Upper lobe of left lung (tissue), 6 donors: ENCODE measurements at regions not wholly inside any gene's neighbourhood (a gene's known extent, or its start where the extent isn't known, plus 50 kb on each side); places are given as distances from the start of the nearest gene placed in this dataset.

ENCODE experiments used
- ATAC-seq, 2 donors: fragments of 200-7000 bp; cut with Tn5 transposase; one replicate each; pipeline ENCODE4 v1.9.1; 2022; ENCODE audit warnings: mild to moderate bottlenecking in 2 of 2, moderate library complexity in 2 of 2; ENCODE audit not compliant: low FRiP score in 2 of 2
- DNase-seq, 2 donors: peaks; one replicate each; pipeline ENCODE4 v3.0.0-alpha.2; 2019 to 2020
- H3K27ac ChIP-seq, 4 donors: fragments of 200-600 bp; sonication (generic); one replicate each; pipeline ENCODE4 v1.5.1; 2016 to 2019
- H3K27me3 ChIP-seq, 4 donors: fragments of 200-600 bp; sonication (generic); one replicate each; pipeline ENCODE4 v1.5.1; 2017 to 2019
- H3K36me3 ChIP-seq, 4 donors: fragments of 200-600 bp; sonication (generic); one replicate each; pipeline ENCODE4 v1.5.1; 2016 to 2019
- H3K4me1 ChIP-seq, 4 donors: fragments of 200-600 bp; sonication (generic); one replicate each; pipeline ENCODE4 v1.5.1; 2018 to 2019
- H3K4me3 ChIP-seq, 4 donors: fragments of 200-600 bp; sonication (generic); one replicate each; pipeline ENCODE4 v1.5.1; 2017 to 2019; ENCODE audit warnings: mild to moderate bottlenecking in 2 of 4, moderate library complexity in 1 of 4
- H3K9me3 ChIP-seq, 4 donors: fragments of 200-600 bp; sonication (generic); one replicate each; pipeline ENCODE4 v1.5.1; 2018 to 2019
- EP300 ChIP-seq, 4 donors: sonication (generic); formaldehyde crosslinking; IDR thresholded peaks; one replicate each; pipeline ENCODE4 v1.5.1; 2017; ENCODE audit warnings: antibody characterized with exemption in 4 of 4, control low read depth in 2 of 4
- POLR2A ChIP-seq, 4 donors: fragments of 450-650 bp; IDR thresholded peaks; one replicate each; pipeline ENCODE4 v1.5.1; 2016 to 2017; ENCODE audit warnings: antibody characterized with exemption in 4 of 4, mild to moderate bottlenecking in 2 of 4
- POLR2AphosphoS5 ChIP-seq, 2 donors: sonication (generic); formaldehyde crosslinking; IDR thresholded peaks; one replicate each; pipeline ENCODE4 v1.5.1; 2017; ENCODE audit warnings: antibody characterized with exemption in 2 of 2
- WGBS, 2 donors: methylation state at CpG; one replicate each; pipeline ENCODE4 v1.1.5; 2017 to 2018; 5-methylcytosine and 5-hydroxymethylcytosine counted together
- TF ChIP-seq, protein P1 (sequence below), 6 experiments: fragments of 450-650 bp in 4 of 6; fragments of 200-600 bp in 2 of 6; sonication (generic) in 2 of 6; IDR thresholded peaks; one replicate each; pipeline ENCODE4 v1.5.1; 2016 to 2019; ENCODE audit warnings: antibody characterized with exemption in 6 of 6
- donor health status: DM: no; HTN: no; CAD: no; lungs with moderate emphysema.
- donor health status: DM: no; HTN: yes; CAD: no; lungs with severe emphysema.

GRCh38 chr10:33434933-33435332 is 100.5 kb upstream of the NRP1 start:
- no peak overlapping the region for H3K27ac ChIP-seq
- no peaks in the 10 kb centered on the region for H3K9me3 ChIP-seq
- ATAC-seq (peak in 1 of 2 donors; percentile 50), DNase-seq (no peak)
- no peak overlapping the region for H3K4me3 ChIP-seq
- WGBS, 2 donors, result 43 to 44% methylated on average over 4 of the region's 4 CpGs
- H3K4me1 ChIP-seq, result no peaks in the 10 kb centered on the region
- H3K36me3 ChIP-seq, result no peaks in the 10 kb centered on the region
- H3K27me3 ChIP-seq, result no peaks in the 10 kb centered on the region
- TF ChIP-seq EP300 (IDR thresholded peaks at IDR 0.05), result no peak
- TF ChIP-seq POLR2AphosphoS5 (IDR thresholded peaks at IDR 0.05), result no peak
- TF ChIP-seq, protein P1, sequence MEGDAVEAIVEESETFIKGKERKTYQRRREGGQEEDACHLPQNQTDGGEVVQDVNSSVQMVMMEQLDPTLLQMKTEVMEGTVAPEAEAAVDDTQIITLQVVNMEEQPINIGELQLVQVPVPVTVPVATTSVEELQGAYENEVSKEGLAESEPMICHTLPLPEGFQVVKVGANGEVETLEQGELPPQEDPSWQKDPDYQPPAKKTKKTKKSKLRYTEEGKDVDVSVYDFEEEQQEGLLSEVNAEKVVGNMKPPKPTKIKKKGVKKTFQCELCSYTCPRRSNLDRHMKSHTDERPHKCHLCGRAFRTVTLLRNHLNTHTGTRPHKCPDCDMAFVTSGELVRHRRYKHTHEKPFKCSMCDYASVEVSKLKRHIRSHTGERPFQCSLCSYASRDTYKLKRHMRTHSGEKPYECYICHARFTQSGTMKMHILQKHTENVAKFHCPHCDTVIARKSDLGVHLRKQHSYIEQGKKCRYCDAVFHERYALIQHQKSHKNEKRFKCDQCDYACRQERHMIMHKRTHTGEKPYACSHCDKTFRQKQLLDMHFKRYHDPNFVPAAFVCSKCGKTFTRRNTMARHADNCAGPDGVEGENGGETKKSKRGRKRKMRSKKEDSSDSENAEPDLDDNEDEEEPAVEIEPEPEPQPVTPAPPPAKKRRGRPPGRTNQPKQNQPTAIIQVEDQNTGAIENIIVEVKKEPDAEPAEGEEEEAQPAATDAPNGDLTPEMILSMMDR (IDR thresholded peaks at IDR 0.05), result no peak
- TF ChIP-seq POLR2A (IDR thresholded peaks at IDR 0.05), result no peak

DNA sequence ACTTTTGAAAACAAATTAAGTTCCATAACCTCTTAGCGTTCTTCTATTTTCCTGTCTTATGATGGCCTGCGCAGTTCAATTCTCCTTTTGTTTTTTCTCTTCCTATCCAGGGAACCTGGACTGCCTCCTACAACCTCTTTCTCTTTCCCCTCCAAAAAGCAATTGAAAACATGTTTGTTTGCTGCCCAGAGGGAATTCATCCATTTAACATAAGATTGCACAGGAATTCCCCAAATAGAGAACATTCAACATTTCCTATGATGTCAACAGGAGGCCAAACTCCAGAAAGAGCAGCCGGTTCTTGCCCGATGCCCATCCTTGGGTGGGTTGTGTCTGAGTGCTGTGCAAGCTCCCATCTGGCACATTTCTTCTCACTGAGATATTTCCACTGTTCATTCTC is 94.2 kb upstream of the NRP1 start:
- H3K27ac ChIP-seq, result no peak overlapping the region
- DNase-seq (no peak), ATAC-seq (no peak)
- H3K4me3 ChIP-seq, result no peak overlapping the region
- H3K4me1 ChIP-seq, result no peaks in the 10 kb centered on the region
- 89 to 91% methylated on average over 4 of the region's 4 CpGs for WGBS, 2 donors
- no peaks in the 10 kb centered on the region for H3K9me3 ChIP-seq
- H3K36me3 ChIP-seq, result no peaks in the 10 kb centered on the region
- no peaks in the 10 kb centered on the region for H3K27me3 ChIP-seq
- TF ChIP-seq, protein P1 (IDR thresholded peaks at IDR 0.05), result no peak
- TF ChIP-seq POLR2A (IDR thresholded peaks at IDR 0.05) (no peak), POLR2AphosphoS5 (IDR thresholded peaks at IDR 0.05) (no peak), EP300 (IDR thresholded peaks at IDR 0.05) (no peak)

DNA sequence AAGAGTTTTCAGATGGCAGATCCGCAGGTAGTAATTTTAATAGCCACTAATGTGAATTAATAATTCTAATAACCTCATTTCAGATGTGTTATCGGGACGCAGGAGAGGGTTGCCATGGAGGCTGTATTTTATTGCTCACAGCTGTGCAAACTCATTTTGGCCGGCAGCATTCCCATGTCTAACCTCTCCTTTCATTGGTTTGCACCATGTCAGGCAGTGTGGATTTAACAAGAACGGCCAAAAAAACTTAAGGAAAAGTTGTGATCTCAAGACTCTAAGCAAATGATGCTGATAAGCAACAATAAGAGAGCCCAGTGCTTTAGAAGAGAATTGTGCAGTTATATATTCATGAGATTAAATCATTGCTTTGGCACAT is 88.7 kb upstream of the NRP1 start:
- Histone ChIP-seq H3K36me3 (no peaks in the 10 kb centered on the region), H3K4me1 (peaks cover 0 to 3% (median 0%) of the 10 kb centered on the region in 4 donors), H3K4me3 (no peak overlapping the region), H3K9me3 (no peaks in the 10 kb centered on the region), H3K27me3 (no peaks in the 10 kb centered on the region), H3K27ac (no peak overlapping the region)
- TF ChIP-seq, protein P1 (IDR thresholded peaks at IDR 0.05), result no peak
- TF ChIP-seq POLR2AphosphoS5 (IDR thresholded peaks at IDR 0.05), result no peak
- no peak for TF ChIP-seq POLR2A (IDR thresholded peaks at IDR 0.05)
- no peak for TF ChIP-seq EP300 (IDR thresholded peaks at IDR 0.05)
- 81 to 88% methylated on average over 5 of the region's 5 CpGs for whole genome bisulfite sequencing, 2 donors
- ATAC-seq, result peak in 1 of 2 donors; percentile 59
- no peak for DNase-seq

DNA sequence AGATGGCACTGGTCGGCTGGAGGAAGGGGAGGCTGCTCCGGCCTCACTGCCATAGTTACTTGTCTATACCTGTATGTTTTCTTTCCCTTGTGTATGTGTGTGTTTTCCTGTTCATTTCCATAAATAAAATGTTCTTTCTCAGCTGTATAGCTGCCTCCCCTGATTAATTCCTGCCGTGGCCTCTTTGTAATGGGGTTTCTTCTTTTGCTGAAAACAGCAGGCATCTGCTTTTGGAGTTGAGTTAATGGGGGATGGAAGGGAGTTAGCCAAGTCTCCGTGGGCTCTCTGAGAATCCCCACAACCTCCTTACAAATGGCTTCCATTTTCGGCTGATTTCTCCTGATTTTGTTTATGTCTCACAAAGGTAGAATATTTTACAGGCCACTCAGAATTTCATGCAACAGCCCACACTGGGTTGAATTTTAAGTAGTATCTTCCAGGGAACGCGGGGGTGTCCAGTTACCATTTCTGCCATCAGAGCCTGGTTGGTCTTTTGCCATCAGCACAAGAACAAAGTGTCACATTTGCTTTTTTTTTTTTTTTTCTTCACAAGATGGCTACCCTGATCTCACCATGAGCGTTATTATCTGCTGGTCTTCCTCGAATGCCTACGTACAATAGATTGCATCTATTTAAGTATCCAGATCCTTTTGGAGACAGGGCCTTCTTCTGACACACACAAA is 88.1 kb upstream of the NRP1 start:
- peaks cover 0 to 3% (median 0%) of the 10 kb centered on the region in 4 donors for H3K4me1 ChIP-seq
- no peaks in the 10 kb centered on the region for H3K36me3 ChIP-seq
- no peak overlapping the region for H3K27ac ChIP-seq
- WGBS, 2 donors, result 82 to 90% methylated on average over 10 of the region's 10 CpGs
- H3K27me3 ChIP-seq, result no peaks in the 10 kb centered on the region
- H3K4me3 ChIP-seq, result no peak overlapping the region
- no peaks in the 10 kb centered on the region for H3K9me3 ChIP-seq
- no peak for DNase-seq
- TF ChIP-seq POLR2A (IDR thresholded peaks at IDR 0.05) (no peak), EP300 (IDR thresholded peaks at IDR 0.05) (no peak)
- TF ChIP-seq, protein P1 (IDR thresholded peaks at IDR 0.05), result no peak
- ATAC-seq, result no peak
